SK-MEL-5 (cell line): ENCODE measurements at regions not wholly inside any gene's neighbourhood (a gene's known extent, or its start where the extent isn't known, plus 50 kb on each side); places are given as distances from the start of the nearest gene placed in this dataset.
"Not testable (repeated sequence)": the region's sequence is repeated elsewhere in the genome, so short reads cannot be mapped to it uniquely, and the experiment has no call there.

Source experiments
- DNase-seq: peaks from one replicate; pipeline ENCODE4 v3.0.0-alpha.2; 2016; ENCODE audit warnings: low read depth, low spot score
- in situ Hi-C: cut with HindIII; loops from 2 replicates; pipeline ENCODE4 v1.10.0; 2016; ENCODE audit warnings: low sequenced_read_pairs, high pct_unique_total_duplicates, low pct_unique_long_range_greater_than_20kb

- DNase-seq, result no peak
- in situ Hi-C loops, result no loop called here
Observed at GRCh38 chr3:110918963-110919362, 152.7 kb upstream of the NECTIN3 start.

GRCh38 chr3:110925798-110926197 lies 145.8 kb upstream of the NECTIN3 start:
- no peak for DNase-seq
- in situ Hi-C loops, result no loop called here

GRCh38 chr3:110928016-110928662 lies 143.5 kb upstream of the NECTIN3 start:
- peak; percentile 92 for DNase-seq
- in situ Hi-C loops, result no loop called here

- DNase-seq, result no peak
- in situ Hi-C loops, result no loop called here
Observed at GRCh38 chr3:110929816-110930215, 141.8 kb upstream of the NECTIN3 start.

- in situ Hi-C loops, result no loop called here
- DNase-seq, result no peak
Observed at GRCh38 chr3:110932567-110932966, 139.0 kb upstream of the NECTIN3 start.

- in situ Hi-C loops, result no loop called here
- DNase-seq, result no peak
Observed at GRCh38 chr3:110933821-110934426, 137.7 kb upstream of the NECTIN3 start.

- no peak for DNase-seq
- in situ Hi-C loops, result no loop called here
Observed at GRCh38 chr3:110938629-110939028, 133.0 kb upstream of the NECTIN3 start.

GRCh38 chr3:110940055-110940454 lies 131.6 kb upstream of the NECTIN3 start:
- in situ Hi-C loops, result no loop called here
- DNase-seq, result no peak

- in situ Hi-C loops, result no loop called here
- no peak for DNase-seq
Observed at GRCh38 chr3:110944782-110945181, 126.8 kb upstream of the NECTIN3 start.

- in situ Hi-C loops, result no loop called here
- DNase-seq, result no peak
Observed at GRCh38 chr3:110946810-110947209, 124.8 kb upstream of the NECTIN3 start.

- in situ Hi-C loops, DNase-seq: not testable (repeated sequence)
Observed at GRCh38 chr3:110949194-110949593, 122.4 kb upstream of the NECTIN3 start.

GRCh38 chr3:110955301-110955880 lies 116.2 kb upstream of the NECTIN3 start:
- in situ Hi-C loops, result no loop called here
- no peak for DNase-seq

GRCh38 chr3:110956081-110956480 lies 115.5 kb upstream of the NECTIN3 start:
- in situ Hi-C loops, result no loop called here
- DNase-seq, result no peak

GRCh38 chr3:110957247-110958025 lies 114.2 kb upstream of the NECTIN3 start:
- in situ Hi-C loops, result no loop called here
- no peak for DNase-seq

- in situ Hi-C loops, result no loop called here
- DNase-seq, result no peak
Observed at GRCh38 chr3:110958313-110959147, 113.1 kb upstream of the NECTIN3 start.

GRCh38 chr3:110965976-110966375 lies 105.6 kb upstream of the NECTIN3 start:
- in situ Hi-C loops, result no loop called here

GRCh38 chr3:110966966-110967663 lies 104.5 kb upstream of the NECTIN3 start:
- in situ Hi-C loops, result no loop called here
- no peak for DNase-seq

More at GRCh38 chr3:110965976-110966375, 105.6 kb upstream of the NECTIN3 start:
- no peak for DNase-seq
